DND-41 (cell line): ENCODE measurements at regions not wholly inside any gene's neighbourhood (a gene's known extent, or its start where the extent isn't known, plus 50 kb on each side); places are given as distances from the start of the nearest gene placed in this dataset.

Source experiments
- EZH2 ChIP-seq: IDR thresholded peaks from 3 replicates; pipeline ENCODE4 v1.6.1; 2012; ENCODE audit warnings: borderline replicate concordance, low read depth, mild to moderate bottlenecking, moderate library complexity, low read length, inconsistent platforms; ENCODE audit not compliant: severe bottlenecking
- TF ChIP-seq, protein P1 (sequence below): IDR thresholded peaks from 2 replicates; pipeline ENCODE4 v1.5.1; 2012; ENCODE audit warnings: borderline replicate concordance, low read length, moderate library complexity, mild to moderate bottlenecking; ENCODE audit not compliant: poor library complexity, severe bottlenecking; ENCODE audit errors: extremely low read depth

DNA sequence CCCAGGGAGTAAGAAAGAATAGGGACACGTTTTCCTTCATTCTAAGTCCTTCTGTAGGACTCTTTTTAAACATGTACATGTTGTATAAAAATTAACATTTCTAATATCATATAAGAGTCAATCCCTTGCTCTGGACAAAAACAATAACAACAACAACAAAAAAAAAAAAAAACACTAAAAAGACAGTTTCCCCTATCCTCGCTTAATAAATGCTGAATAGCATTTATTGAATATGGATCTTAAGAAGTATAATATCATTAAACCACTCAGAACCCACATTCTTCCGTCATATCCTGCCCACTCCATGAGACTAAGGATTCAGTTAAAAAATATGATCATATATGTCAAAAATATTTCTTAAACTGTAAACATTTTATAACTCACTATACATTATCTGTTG, 145.1 kb downstream of the AQP9 start:
- TF ChIP-seq, protein P1, sequence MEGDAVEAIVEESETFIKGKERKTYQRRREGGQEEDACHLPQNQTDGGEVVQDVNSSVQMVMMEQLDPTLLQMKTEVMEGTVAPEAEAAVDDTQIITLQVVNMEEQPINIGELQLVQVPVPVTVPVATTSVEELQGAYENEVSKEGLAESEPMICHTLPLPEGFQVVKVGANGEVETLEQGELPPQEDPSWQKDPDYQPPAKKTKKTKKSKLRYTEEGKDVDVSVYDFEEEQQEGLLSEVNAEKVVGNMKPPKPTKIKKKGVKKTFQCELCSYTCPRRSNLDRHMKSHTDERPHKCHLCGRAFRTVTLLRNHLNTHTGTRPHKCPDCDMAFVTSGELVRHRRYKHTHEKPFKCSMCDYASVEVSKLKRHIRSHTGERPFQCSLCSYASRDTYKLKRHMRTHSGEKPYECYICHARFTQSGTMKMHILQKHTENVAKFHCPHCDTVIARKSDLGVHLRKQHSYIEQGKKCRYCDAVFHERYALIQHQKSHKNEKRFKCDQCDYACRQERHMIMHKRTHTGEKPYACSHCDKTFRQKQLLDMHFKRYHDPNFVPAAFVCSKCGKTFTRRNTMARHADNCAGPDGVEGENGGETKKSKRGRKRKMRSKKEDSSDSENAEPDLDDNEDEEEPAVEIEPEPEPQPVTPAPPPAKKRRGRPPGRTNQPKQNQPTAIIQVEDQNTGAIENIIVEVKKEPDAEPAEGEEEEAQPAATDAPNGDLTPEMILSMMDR = no peak
- no peak for TF ChIP-seq EZH2
